Neural cell (in vitro differentiated cells): ENCODE measurements at regions not wholly inside any gene's neighbourhood (a gene's known extent, or its start where the extent isn't known, plus 50 kb on each side); places are given as distances from the start of the nearest gene placed in this dataset.

Source experiments
- H2AFZ ChIP-seq: fragments of 200-600, 300-800 bp; sonication (generic), shearing (Covaris generic); 2 replicates; pipeline ENCODE4 v1.6.0; 2014; ENCODE audit warnings: low read depth, mild to moderate bottlenecking, antibody characterized with exemption, low read length, moderate library complexity
- H3F3A ChIP-seq: fragments of 200-600 bp; shearing (Covaris generic); 2 replicates; pipeline ENCODE4 v1.6.1; 2016; ENCODE audit warnings: mild to moderate bottlenecking, moderate library complexity, mixed read lengths, antibody characterized with exemption, low read length; ENCODE audit not compliant: insufficient read depth, poor library complexity, severe bottlenecking
- H3K27ac ChIP-seq: fragments of 200-600, 300-800 bp; sonication (generic), shearing (Covaris generic); 2 replicates; pipeline ENCODE4 v1.5.1; 2014; ENCODE audit warnings: mild to moderate bottlenecking, low read length, moderate library complexity
- H3K27me3 ChIP-seq: fragments of 300-800, 200-600 bp; sonication (generic), shearing (Covaris generic); 2 replicates; pipeline ENCODE4 v1.6.0; 2014; ENCODE audit warnings: mild to moderate bottlenecking, low read depth, low read length, moderate library complexity; ENCODE audit not compliant: insufficient read depth
- H3K36me3 ChIP-seq: fragments of 300-800, 200-600 bp; sonication (generic), shearing (Covaris generic); 2 replicates; pipeline ENCODE4 v1.5.1; 2014; ENCODE audit warnings: mild to moderate bottlenecking, antibody characterized with exemption, low read length, moderate library complexity; ENCODE audit not compliant: insufficient read depth
- H3K4me2 ChIP-seq: fragments of 300-800, 200-600 bp; sonication (generic), shearing (Covaris generic); 2 replicates; pipeline ENCODE4 v1.6.0; 2014; ENCODE audit warnings: mild to moderate bottlenecking, low read length
- H3K4me3 ChIP-seq: fragments of 300-800, 200-600 bp; sonication (generic), shearing (Covaris generic); 2 replicates; pipeline ENCODE4 v1.5.1; 2014; ENCODE audit warnings: mild to moderate bottlenecking, low read length, moderate library complexity
- H3K79me2 ChIP-seq: fragments of 200-600 bp; shearing (Covaris generic); replicated peaks from 2 replicates; pipeline ENCODE4 v1.6.0; 2014; ENCODE audit warnings: mild to moderate bottlenecking, low read length, moderate library complexity; ENCODE audit not compliant: insufficient read depth
- H3K9ac ChIP-seq: fragments of 300-800, 200-600 bp; sonication (generic), shearing (Covaris generic); 2 replicates; pipeline ENCODE4 v1.6.1; 2016; ENCODE audit warnings: mild to moderate bottlenecking, low read length, mixed read lengths
- H3K9me2 ChIP-seq: fragments of 200-600 bp; shearing (Covaris generic); 2 replicates; pipeline ENCODE4 v1.6.1; 2016; ENCODE audit warnings: mild to moderate bottlenecking, low read length, mixed read lengths; ENCODE audit not compliant: insufficient read depth
- H3K9me3 ChIP-seq: fragments of 200-600, 300-800 bp; sonication (generic), shearing (Covaris generic); 2 replicates; pipeline ENCODE4 v1.6.1; 2016; ENCODE audit warnings: mild to moderate bottlenecking, mixed run types, low read length, moderate library complexity, mixed read lengths
- H4K20me1 ChIP-seq: fragments of 200-600 bp; shearing (Covaris generic); 2 replicates; pipeline ENCODE4 v1.6.1; 2016; ENCODE audit warnings: mild to moderate bottlenecking, mixed run types; ENCODE audit not compliant: insufficient read depth
- CTCF ChIP-seq: fragments of 450-650 bp; IDR thresholded peaks from 2 replicates; pipeline ENCODE4 v1.5.1; 2014; ENCODE audit warnings: antibody characterized with exemption, mild to moderate bottlenecking, moderate library complexity; ENCODE audit not compliant: poor library complexity, severe bottlenecking
- EP300 ChIP-seq: fragments of 450-650 bp; conservative IDR thresholded peaks from 2 replicates; pipeline ENCODE4 v1.6.1; 2014; ENCODE audit warnings: antibody characterized with exemption, mild to moderate bottlenecking, moderate library complexity; ENCODE audit not compliant: poor library complexity, severe bottlenecking
- EZH2 ChIP-seq: fragments of 200-600, 300-800 bp; shearing (Covaris generic), sonication (generic); IDR thresholded peaks from 2 replicates; pipeline ENCODE4 v1.6.1; 2014; ENCODE audit warnings: antibody characterized with exemption, low read length, borderline replicate concordance, mild to moderate bottlenecking; ENCODE audit not compliant: insufficient read depth, poor library complexity, severe bottlenecking
- MXI1 ChIP-seq: fragments of 450-650 bp; conservative IDR thresholded peaks from 2 replicates; pipeline ENCODE4 v1.6.1; 2014; ENCODE audit warnings: antibody characterized with exemption, mild to moderate bottlenecking; ENCODE audit not compliant: poor library complexity, severe bottlenecking
- POLR2AphosphoS5 ChIP-seq: IDR thresholded peaks from 2 replicates; pipeline ENCODE4 v1.6.1; 2012
- RAD21 ChIP-seq: fragments of 450-650 bp; conservative IDR thresholded peaks from 2 replicates; pipeline ENCODE4 v1.6.1; 2014; ENCODE audit warnings: antibody characterized with exemption, mild to moderate bottlenecking, moderate library complexity
- REST ChIP-seq: IDR thresholded peaks from 2 replicates; pipeline ENCODE4 v1.6.1; 2012; ENCODE audit warnings: borderline replicate concordance
- SMC3 ChIP-seq: fragments of 450-650 bp; conservative IDR thresholded peaks from 2 replicates; pipeline ENCODE4 v1.6.1; 2014; ENCODE audit warnings: antibody characterized with exemption, mild to moderate bottlenecking, moderate library complexity; ENCODE audit not compliant: poor library complexity
- TAF1 ChIP-seq: IDR thresholded peaks from 2 replicates; pipeline ENCODE4 v1.6.1; 2012; ENCODE audit warnings: low read depth

GRCh38 chr7:106980358-106980685 lies 64.2 kb upstream of the PRKAR2B start:
- Histone ChIP-seq H2AFZ (no peak overlapping the region), H3K9me2 (no peaks in the 10 kb centered on the region), H3F3A (no peaks in the 10 kb centered on the region), H3K9me3 (no peaks in the 10 kb centered on the region), H3K79me2 (no peaks in the 10 kb centered on the region), H3K27ac (no peak overlapping the region), H3K4me2 (no peak overlapping the region), H3K4me3 (no peak overlapping the region), H3K27me3 (no peaks in the 10 kb centered on the region), H3K9ac (no peak overlapping the region), H3K36me3 (no peaks in the 10 kb centered on the region), H4K20me1 (no peaks in the 10 kb centered on the region)
- no peak for TF ChIP-seq EZH2
- no peak for TF ChIP-seq POLR2AphosphoS5
- TF ChIP-seq RAD21 = no peak
- no peak for TF ChIP-seq CTCF
- TF ChIP-seq TAF1 = no peak
- no peak for TF ChIP-seq EP300
- TF ChIP-seq SMC3 = no peak
- TF ChIP-seq REST = no peak
- no peak for TF ChIP-seq MXI1

- H3K36me3 ChIP-seq = no peaks in the 10 kb centered on the region
- no peak overlapping the region for H3K27ac ChIP-seq
- no peaks in the 10 kb centered on the region for H3K9me3 ChIP-seq
- no peak overlapping the region for H3K9ac ChIP-seq
- no peaks in the 10 kb centered on the region for H4K20me1 ChIP-seq
- no peaks in the 10 kb centered on the region for H3K9me2 ChIP-seq
- no peaks in the 10 kb centered on the region for H3K79me2 ChIP-seq
- H2AFZ ChIP-seq = no peak overlapping the region
- TF ChIP-seq TAF1 (no peak), SMC3 (no peak), EZH2 (no peak), CTCF (no peak), RAD21 (no peak), MXI1 (no peak), POLR2AphosphoS5 (no peak)
- H3K4me2 ChIP-seq = no peak overlapping the region
- H3K4me3 ChIP-seq = no peak overlapping the region
- H3F3A ChIP-seq = no peaks in the 10 kb centered on the region
- H3K27me3 ChIP-seq = no peaks in the 10 kb centered on the region
Measured at GRCh38 chr7:106982415-106982814, 62.1 kb upstream of the PRKAR2B start.
